HL-60 (cell line): ENCODE measurements at regions not wholly inside any gene's neighbourhood (a gene's known extent, or its start where the extent isn't known, plus 50 kb on each side); places are given as distances from the start of the nearest gene placed in this dataset.

Experiments used
- POLR2AphosphoS5 ChIP-seq: IDR thresholded peaks from 2 replicates; pipeline ENCODE4 v1.6.1; 2012; ENCODE audit warnings: low read depth
- SPI1 ChIP-seq: IDR thresholded peaks from 2 replicates; pipeline ENCODE4 v1.6.1; 2012; ENCODE audit warnings: low read depth, mild to moderate bottlenecking, borderline replicate concordance
- TF ChIP-seq, protein P1 (sequence below): IDR thresholded peaks from one replicate; pipeline ENCODE4 v1.5.1; 2011; ENCODE audit warnings: low read length, control low read depth, inconsistent platforms; ENCODE audit not compliant: insufficient read depth

- TF ChIP-seq, protein P1, sequence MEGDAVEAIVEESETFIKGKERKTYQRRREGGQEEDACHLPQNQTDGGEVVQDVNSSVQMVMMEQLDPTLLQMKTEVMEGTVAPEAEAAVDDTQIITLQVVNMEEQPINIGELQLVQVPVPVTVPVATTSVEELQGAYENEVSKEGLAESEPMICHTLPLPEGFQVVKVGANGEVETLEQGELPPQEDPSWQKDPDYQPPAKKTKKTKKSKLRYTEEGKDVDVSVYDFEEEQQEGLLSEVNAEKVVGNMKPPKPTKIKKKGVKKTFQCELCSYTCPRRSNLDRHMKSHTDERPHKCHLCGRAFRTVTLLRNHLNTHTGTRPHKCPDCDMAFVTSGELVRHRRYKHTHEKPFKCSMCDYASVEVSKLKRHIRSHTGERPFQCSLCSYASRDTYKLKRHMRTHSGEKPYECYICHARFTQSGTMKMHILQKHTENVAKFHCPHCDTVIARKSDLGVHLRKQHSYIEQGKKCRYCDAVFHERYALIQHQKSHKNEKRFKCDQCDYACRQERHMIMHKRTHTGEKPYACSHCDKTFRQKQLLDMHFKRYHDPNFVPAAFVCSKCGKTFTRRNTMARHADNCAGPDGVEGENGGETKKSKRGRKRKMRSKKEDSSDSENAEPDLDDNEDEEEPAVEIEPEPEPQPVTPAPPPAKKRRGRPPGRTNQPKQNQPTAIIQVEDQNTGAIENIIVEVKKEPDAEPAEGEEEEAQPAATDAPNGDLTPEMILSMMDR: no peak
- TF ChIP-seq SPI1 (no peak), POLR2AphosphoS5 (no peak)
These were observed 219.2 kb downstream of the MTX2 start for GRCh38 chr2:176488431-176488830.
